IMR-90 (cell line): ENCODE measurements at regions not wholly inside any gene's neighbourhood (a gene's known extent, or its start where the extent isn't known, plus 50 kb on each side); places are given as distances from the start of the nearest gene placed in this dataset.

Source experiments
- ATAC-seq: fragments of 200-7000 bp; cut with Tn5 transposase; 2 replicates; pipeline ENCODE4 v1.9.1; 2020; ENCODE audit warnings: low read depth, mild to moderate bottlenecking, moderate library complexity
- BruUV-seq: library from RNA; stranded (reverse); fragments of 400-500 nt; replicated peaks from 2 replicates; lab custom pipeline; 2021; lab: Mats Ljungman, UMichigan
- CTCF ChIA-PET: fragments of 300-600 bp; formaldehyde crosslinking; extraction: SDS; loops from one replicate; lab custom pipeline; 2021; ENCODE audit warnings: antibody characterized with exemption; lab: Yijun Ruan, JAX
- POLR2A ChIA-PET: fragments of 300-600 bp; sonication (Branson Sonifier 250); formaldehyde crosslinking; loops from one replicate; lab custom pipeline; 2022; ENCODE audit warnings: antibody characterized with exemption; ENCODE audit not compliant: unreplicated experiment; lab: Charles Lee
- DNase-seq: peaks from one replicate; pipeline ENCODE4 v3.0.0; 2013
- H2AFZ ChIP-seq: replicated peaks from 2 replicates; pipeline ENCODE3; 2013; ENCODE audit warnings: low read length, mild to moderate bottlenecking; ENCODE audit not compliant: poor library complexity
- H2AK5ac ChIP-seq: 2 replicates; pipeline ENCODE4 v1.6.1; 2013; ENCODE audit warnings: low read depth, low read length, inconsistent platforms
- H2AK9ac ChIP-seq: replicated peaks from 2 replicates; pipeline ENCODE3; 2013; ENCODE audit warnings: mild to moderate bottlenecking, low read depth, low read length, moderate library complexity; ENCODE audit not compliant: poor library complexity
- H2BK120ac ChIP-seq: 2 replicates; pipeline ENCODE4 v1.6.1; 2013; ENCODE audit warnings: low read depth, low read length, inconsistent platforms
- H2BK15ac ChIP-seq: 3 replicates; pipeline ENCODE4 v1.6.1; 2013; ENCODE audit warnings: low read depth, low read length, inconsistent platforms
- H2BK20ac ChIP-seq: 2 replicates; pipeline ENCODE4 v1.6.1; 2013; ENCODE audit warnings: low read depth, mild to moderate bottlenecking, inconsistent platforms, low read length, moderate library complexity
- H2BK5ac ChIP-seq: 2 replicates; pipeline ENCODE4 v1.6.1; 2013; ENCODE audit warnings: mild to moderate bottlenecking, low read depth, low read length, inconsistent platforms; ENCODE audit not compliant: poor library complexity, severe bottlenecking
- H3K14ac ChIP-seq: replicated peaks from 2 replicates; pipeline ENCODE4 v1.6.1; 2013; ENCODE audit warnings: low read depth, low read length, inconsistent platforms
- H3K18ac ChIP-seq: 2 replicates; pipeline ENCODE4 v1.6.1; 2013; ENCODE audit warnings: low read depth, low read length, control low read depth
- H3K23ac ChIP-seq: 2 replicates; pipeline ENCODE4 v1.6.1; 2013; ENCODE audit warnings: low read depth, low read length, inconsistent platforms
- H3K27ac ChIP-seq: 2 replicates; pipeline ENCODE4 v1.5.1; 2013; ENCODE audit warnings: mild to moderate bottlenecking, control low read depth, low read length; ENCODE audit not compliant: insufficient read depth
- H3K27me3 ChIP-seq: 2 replicates; pipeline ENCODE4 v1.6.1; 2013; ENCODE audit warnings: low read length; ENCODE audit not compliant: control insufficient read depth, insufficient read depth
- H3K36me3 ChIP-seq: 2 replicates; pipeline ENCODE4 v1.6.1; 2013; ENCODE audit warnings: low read length, mixed read lengths; ENCODE audit not compliant: control insufficient read depth, insufficient read depth
- H3K4ac ChIP-seq: 2 replicates; pipeline ENCODE4 v1.6.1; 2013; ENCODE audit warnings: low read depth, low read length, inconsistent platforms
- H3K4me1 ChIP-seq: 2 replicates; pipeline ENCODE4 v1.6.1; 2013; ENCODE audit warnings: low read length, mixed read lengths; ENCODE audit not compliant: control insufficient read depth, insufficient read depth
- H3K4me2 ChIP-seq: 2 replicates; pipeline ENCODE4 v1.6.1; 2013; ENCODE audit warnings: low read depth, mild to moderate bottlenecking, control low read depth, low read length, moderate library complexity
- H3K4me3 ChIP-seq: 2 replicates; pipeline ENCODE4 v1.5.1; 2013; ENCODE audit warnings: low read depth, mild to moderate bottlenecking, control low read depth, low read length, moderate library complexity; ENCODE audit not compliant: insufficient read depth
- H3K56ac ChIP-seq: 2 replicates; pipeline ENCODE4 v1.6.1; 2013; ENCODE audit warnings: low read length, inconsistent platforms; ENCODE audit not compliant: insufficient read depth; ENCODE audit errors: extremely low read depth
- H3K79me1 ChIP-seq, 2 experiments: 2 replicates each; pipeline ENCODE4 v1.6.1; 2013; ENCODE audit warnings: low read length in 2 of 2, inconsistent platforms in 1 of 2, low read depth in 1 of 2
- H3K9ac ChIP-seq: 2 replicates; pipeline ENCODE4 v1.6.1; 2013; ENCODE audit warnings: low read depth, low read length, control low read depth
- H3K9me1 ChIP-seq: 2 replicates; pipeline ENCODE4 v1.6.1; 2013; ENCODE audit warnings: low read length, inconsistent platforms; ENCODE audit not compliant: insufficient read depth
- H3K9me3 ChIP-seq: 2 replicates; pipeline ENCODE4 v1.6.1; 2013; ENCODE audit warnings: low read length; ENCODE audit not compliant: control insufficient read depth, insufficient read depth
- H4K20me1 ChIP-seq: 2 replicates; pipeline ENCODE4 v1.6.1; 2013; ENCODE audit warnings: low read length, inconsistent platforms; ENCODE audit not compliant: insufficient read depth
- H4K5ac ChIP-seq: 2 replicates; pipeline ENCODE4 v1.6.1; 2013; ENCODE audit warnings: mild to moderate bottlenecking, low read depth, low read length, control low read depth
- H4K8ac ChIP-seq, 2 experiments: 2 replicates each; pipeline ENCODE4 v1.6.1; 2013; ENCODE audit warnings: low read depth in 2 of 2, low read length in 2 of 2, control low read depth in 1 of 2, inconsistent platforms in 1 of 2
- H4K91ac ChIP-seq: 2 replicates; pipeline ENCODE4 v1.6.1; 2013; ENCODE audit warnings: low read depth, low read length, inconsistent platforms; ENCODE audit not compliant: insufficient read depth
- BHLHE40 ChIP-seq: fragments of 150-350 bp; IDR thresholded peaks from 2 replicates; pipeline ENCODE4 v1.6.1; 2016; ENCODE audit warnings: mild to moderate bottlenecking, low read depth, low read length
- CEBPB ChIP-seq: IDR thresholded peaks from 2 replicates; pipeline ENCODE4 v1.6.1; 2012; ENCODE audit warnings: low read depth, low read length, improper control_type of control experiment
- CHD1 ChIP-seq: IDR thresholded peaks from 2 replicates; pipeline ENCODE4 v1.6.1; 2012; ENCODE audit warnings: low read depth, low read length, improper control_type of control experiment
- CTCF ChIP-seq: conservative IDR thresholded peaks from 2 replicates; pipeline ENCODE4 v1.5.1; 2012; ENCODE audit warnings: mild to moderate bottlenecking, low read depth, low read length, improper control_type of control experiment
- ELK1 ChIP-seq: fragments of 150-350 bp; IDR thresholded peaks from 2 replicates; pipeline ENCODE4 v1.6.1; 2016; ENCODE audit warnings: low read depth, mild to moderate bottlenecking, low read length, moderate library complexity, borderline replicate concordance
- FOS ChIP-seq: fragments of 150-350 bp; IDR thresholded peaks from 2 replicates; pipeline ENCODE4 v1.6.1; 2016; ENCODE audit warnings: low read depth, low read length
- NFE2L2 ChIP-seq: fragments of 150-350 bp; IDR thresholded peaks from 2 replicates; pipeline ENCODE4 v1.6.1; 2016; ENCODE audit warnings: low read depth, mild to moderate bottlenecking, low read length
- POLR2A ChIP-seq: IDR thresholded peaks from 2 replicates; pipeline ENCODE4 v1.6.1; 2012; ENCODE audit warnings: mild to moderate bottlenecking, low read depth, low read length
- RAD21 ChIP-seq: IDR thresholded peaks from 2 replicates; pipeline ENCODE4 v1.6.1; 2012; ENCODE audit warnings: low read length, improper control_type of control experiment
- RCOR1 ChIP-seq: IDR thresholded peaks from 2 replicates; pipeline ENCODE4 v1.6.1; 2012; ENCODE audit warnings: mild to moderate bottlenecking, low read length, improper control_type of control experiment; ENCODE audit not compliant: insufficient replicate concordance
- SMC3 ChIP-seq: fragments of 150-350 bp; IDR thresholded peaks from 2 replicates; pipeline ENCODE4 v1.6.1; 2016; ENCODE audit warnings: low read depth, mild to moderate bottlenecking, antibody characterized with exemption, low read length, moderate library complexity
- USF2 ChIP-seq: fragments of 150-350 bp; IDR thresholded peaks from 2 replicates; pipeline ENCODE4 v1.6.1; 2017; ENCODE audit warnings: mild to moderate bottlenecking, antibody characterized with exemption, low read length, low read depth
- WGBS, 2 experiments: methylation state at CpG; one replicate each; pipeline versions ENCODE4 v1.1.5 to v1.1.7; 2013; ENCODE audit warnings: missing lambda C conversion rate in 2 of 2; ENCODE audit not compliant: insufficient read length in 1 of 2; ENCODE audit errors: extremely low coverage in 2 of 2; 5-methylcytosine and 5-hydroxymethylcytosine counted together
- dilution Hi-C: fragments of 300-500 bp; cut with HindIII; formaldehyde crosslinking; loops from one replicate; pipeline ENCODE4 v1.14.3; 2018; ENCODE audit warnings: low sequenced_read_pairs; ENCODE audit not compliant: unreplicated experiment
- in situ Hi-C: fragments of 300-500 bp; cut with MboI; formaldehyde crosslinking; loops from 3 replicates; pipeline ENCODE4 v1.14.3; 2019; ENCODE audit warnings: low sequenced_read_pairs, inconsistent platforms, mixed read lengths
- intact Hi-C: fragments of 100-400 bp; cut with micrococcal nuclease; formaldehyde crosslinking; loops from 2 replicates; pipeline ENCODE4 v1.10.0; 2022

- H2AK5ac ChIP-seq, result no peak overlapping the region
Measured at GRCh38 chr20:55582498-55582897, 422.8 kb downstream of the CBLN4 start.

More at GRCh38 chr20:55582498-55582897, 422.8 kb downstream of the CBLN4 start:
- no peak overlapping the region for H2AK9ac ChIP-seq
- no peak overlapping the region for H3K9ac ChIP-seq
- no TSS peak for BruUV-seq
- H3K23ac ChIP-seq, result no peak overlapping the region
- dilution Hi-C loops, result no loop called here
- H4K8ac ChIP-seq, result no peak overlapping the region
- H3K9me1 ChIP-seq, result no peaks in the 10 kb centered on the region
- no peak overlapping the region for H3K14ac ChIP-seq
- no peaks in the 10 kb centered on the region for H3K27me3 ChIP-seq
- peaks cover 13% of the 10 kb centered on the region for H3K9me3 ChIP-seq
- no peaks in the 10 kb centered on the region for H4K20me1 ChIP-seq
- no peak overlapping the region for H4K5ac ChIP-seq
- intact Hi-C loops, result no loop called here
- no peaks in the 10 kb centered on the region for H3K79me1 ChIP-seq
- H3K4me1 ChIP-seq, result no peaks in the 10 kb centered on the region
- no peak overlapping the region for H3K4ac ChIP-seq
- H3K56ac ChIP-seq, result no peak overlapping the region
- no peak for ATAC-seq
- in situ Hi-C loops, result no loop called here
- H3K18ac ChIP-seq, result no peak overlapping the region
- no peak overlapping the region for H2BK5ac ChIP-seq
- no peak overlapping the region for H3K4me2 ChIP-seq
- no peak overlapping the region for H3K27ac ChIP-seq
- H2AFZ ChIP-seq, result no peak overlapping the region
- ChIA-PET POLR2A (no interaction called here), CTCF (no interaction called here)
- no peak overlapping the region for H4K91ac ChIP-seq
- WGBS, 2 experiments, result no CpG with 5 or more reads among the region's 5 CpGs
- no peak overlapping the region for H2BK120ac ChIP-seq
- no peaks in the 10 kb centered on the region for H3K36me3 ChIP-seq
- no peak for DNase-seq
- H2BK15ac ChIP-seq, result no peak overlapping the region
- H3K4me3 ChIP-seq, result no peak overlapping the region
- no peak for TF ChIP-seq CHD1
- no peak for TF ChIP-seq RCOR1
- no peak for TF ChIP-seq POLR2A
- TF ChIP-seq CTCF, result no peak
- no peak for TF ChIP-seq CEBPB
- TF ChIP-seq NFE2L2, result no peak
- no peak for TF ChIP-seq USF2
- TF ChIP-seq RAD21, result no peak
- no peak for TF ChIP-seq BHLHE40
- no peak for TF ChIP-seq ELK1
- TF ChIP-seq FOS, result no peak
- TF ChIP-seq SMC3, result no peak
- no peak overlapping the region for H2BK20ac ChIP-seq
